Hematopoietic multipotent progenitor cell treated with erythropoietin and hydrocortisone succinate and interleukin-3 and kit ligand, for 15 days (in vitro differentiated cells): ENCODE measurements at regions not wholly inside any gene's neighbourhood (a gene's known extent, or its start where the extent isn't known, plus 50 kb on each side); places are given as distances from the start of the nearest gene placed in this dataset.

Source experiments
- DNase-seq: peaks from one replicate; pipeline ENCODE4 v3.0.0-alpha.2; 2015; ENCODE audit warnings: low spot score

DNA sequence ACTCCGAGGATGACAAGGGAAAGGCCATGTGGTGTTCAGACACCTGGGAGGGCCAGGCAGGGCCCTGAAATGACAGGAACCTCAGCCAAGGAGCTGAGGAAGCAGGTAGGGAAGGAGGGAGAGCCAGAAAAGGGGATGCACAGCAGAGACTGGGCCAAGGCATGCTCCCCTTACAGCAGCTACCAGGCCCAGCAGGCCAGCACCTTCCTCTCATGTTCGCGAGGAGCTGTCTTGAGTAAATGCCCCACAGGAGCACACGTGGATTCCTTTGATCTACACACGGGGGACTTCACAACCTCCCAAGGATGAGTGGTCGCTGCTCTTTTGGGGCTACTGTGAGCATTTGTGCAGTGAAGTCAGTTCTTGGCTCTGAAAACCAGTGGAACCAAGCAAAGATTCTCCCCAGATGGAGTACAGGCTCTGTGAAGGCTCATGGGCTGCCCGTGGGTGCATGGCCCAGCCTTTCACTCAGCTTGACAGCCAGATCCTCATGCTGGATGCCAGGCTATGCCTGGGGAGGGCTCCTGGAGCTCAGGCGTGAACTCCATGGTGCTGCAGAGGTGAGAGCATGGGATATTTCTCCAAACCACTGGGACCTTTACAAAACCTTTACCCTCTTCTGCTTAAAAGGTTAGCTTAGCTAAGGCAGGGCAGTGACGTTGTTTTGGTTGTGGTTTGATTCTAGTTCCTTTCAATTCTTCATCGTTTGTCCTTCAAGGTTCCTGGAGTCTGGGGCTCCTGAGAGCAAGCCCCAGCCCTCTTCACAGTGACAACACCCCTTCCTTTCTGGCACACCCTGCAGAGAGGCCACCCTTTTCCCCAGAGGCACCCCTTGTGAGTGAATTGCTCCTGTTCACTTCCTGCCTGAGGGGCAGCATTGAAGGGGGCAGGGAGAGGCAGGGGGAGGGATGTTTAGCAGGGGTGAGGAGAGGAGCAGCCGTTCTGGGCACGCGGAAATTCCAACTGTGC, 74.2 kb upstream of the ZPBP start:
- DNase-seq = no peak

- no peak for DNase-seq
These were observed 71.6 kb upstream of the ZPBP start for GRCh38 chr7:50164559-50165170.

- no peak for DNase-seq
These were observed 67.2 kb upstream of the ZPBP start for GRCh38 chr7:50160206-50160605.

GRCh38 chr7:50159154-50159553, 66.1 kb upstream of the ZPBP start:
- no peak for DNase-seq

DNA sequence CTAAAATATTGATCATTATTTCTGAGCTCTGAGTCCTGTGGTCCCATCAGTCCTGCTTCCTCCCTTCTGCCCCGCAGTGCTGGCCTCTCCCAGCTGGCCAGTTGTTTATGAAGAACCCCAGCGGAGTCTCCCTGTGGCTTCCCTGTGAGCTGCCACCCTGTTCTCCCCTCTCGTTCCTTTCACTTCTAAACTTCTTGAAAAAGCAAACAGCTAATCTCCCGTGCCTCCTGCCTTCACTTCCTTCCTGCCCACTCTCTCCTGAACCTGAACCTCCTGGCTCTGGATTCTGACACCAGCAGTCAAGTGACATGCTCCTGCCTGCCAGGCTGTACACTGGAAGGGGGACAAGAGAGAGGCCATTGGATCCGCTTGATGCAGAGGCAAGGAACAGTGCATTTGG, 63.7 kb upstream of the ZPBP start:
- DNase-seq = no peak

GRCh38 chr7:50156163-50156562, 63.1 kb upstream of the ZPBP start:
- DNase-seq = no peak

- DNase-seq = no peak
These were observed 62.7 kb upstream of the ZPBP start for GRCh38 chr7:50155755-50156154.

- no peak for DNase-seq
These were observed 60.9 kb upstream of the ZPBP start for GRCh38 chr7:50153995-50154394.

GRCh38 chr7:50153148-50153547, 60.1 kb upstream of the ZPBP start:
- no peak for DNase-seq

DNA sequence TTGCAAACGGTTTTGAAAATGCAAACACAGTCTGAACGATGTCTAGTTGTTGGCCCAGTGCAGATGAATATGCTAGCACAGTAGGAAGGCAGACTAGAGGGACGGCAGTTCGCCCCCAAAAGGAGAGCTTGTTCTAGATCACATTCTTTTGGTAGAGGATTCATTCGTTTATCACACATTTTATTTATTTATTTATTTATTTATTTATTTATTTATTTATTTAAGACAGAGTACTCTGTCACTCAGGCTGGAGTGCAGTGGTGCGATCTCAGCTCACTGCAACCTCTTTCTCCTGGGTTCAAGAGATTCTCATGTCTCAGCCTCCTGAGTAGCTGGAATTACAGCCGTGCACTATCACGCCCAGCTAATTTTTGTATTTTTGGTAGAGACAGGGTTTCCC, 59.4 kb upstream of the ZPBP start:
- DNase-seq = no peak

DNA sequence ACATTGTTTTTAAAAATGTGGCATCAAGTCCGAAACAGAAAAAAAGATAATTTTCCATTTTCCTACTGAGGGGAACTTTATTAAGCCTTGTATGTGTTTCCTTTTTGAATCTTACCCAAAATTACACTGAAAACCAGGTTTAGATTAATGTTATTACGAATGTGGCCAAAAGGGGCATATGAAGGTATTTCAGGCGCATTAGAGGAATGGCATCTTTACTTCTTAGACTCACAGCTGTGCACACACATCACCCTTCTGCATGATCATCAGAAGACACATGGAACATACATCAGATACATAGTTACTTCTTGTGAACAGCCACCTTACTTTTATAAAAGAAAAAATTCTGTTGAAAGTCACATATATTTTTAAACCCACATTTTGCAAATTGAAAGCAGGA, 58.6 kb upstream of the ZPBP start:
- DNase-seq = no peak

DNA sequence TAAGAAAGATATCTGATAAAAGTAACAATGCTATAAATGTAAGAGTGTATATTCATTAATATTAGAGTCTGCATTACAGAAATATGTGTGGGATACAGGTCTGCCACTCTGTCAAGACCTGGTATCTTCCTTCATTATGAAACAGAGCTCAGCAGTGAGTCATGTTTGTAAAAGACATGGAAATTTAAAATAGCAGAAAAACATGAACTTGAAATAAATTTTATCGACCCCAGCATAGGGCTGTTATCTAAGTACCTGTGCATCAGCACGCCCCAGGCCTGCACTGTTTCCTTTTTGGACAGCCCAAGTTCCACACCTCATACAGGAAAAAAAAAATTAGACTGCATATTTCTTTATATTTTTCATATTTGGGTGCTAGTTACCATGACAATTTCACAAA, 58.0 kb upstream of the ZPBP start:
- DNase-seq = no peak

GRCh38 chr7:50149369-50149768, 56.3 kb upstream of the ZPBP start:
- no peak for DNase-seq

GRCh38 chr7:50147951-50148808, 55.1 kb upstream of the ZPBP start:
- no peak for DNase-seq

DNA sequence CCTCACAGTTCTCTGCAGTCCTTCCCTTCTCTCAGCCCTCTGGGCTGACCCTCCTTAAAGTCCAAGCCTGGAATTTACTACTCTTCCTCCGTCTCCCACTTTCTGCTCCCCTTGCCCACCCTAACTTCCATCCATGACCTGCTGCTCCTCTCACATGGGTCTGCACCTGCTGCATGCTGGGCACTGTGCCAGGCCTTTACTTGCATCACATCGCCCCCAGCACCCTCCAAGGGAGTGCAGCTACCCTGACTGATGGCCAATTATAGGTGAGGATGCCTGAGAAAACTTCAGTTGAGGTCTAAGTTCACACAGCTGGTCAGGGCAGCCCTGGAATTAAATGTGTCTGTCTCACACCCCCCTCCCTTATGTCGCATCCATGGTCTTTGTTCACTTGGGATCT, 53.6 kb upstream of the ZPBP start:
- DNase-seq = no peak

DNA sequence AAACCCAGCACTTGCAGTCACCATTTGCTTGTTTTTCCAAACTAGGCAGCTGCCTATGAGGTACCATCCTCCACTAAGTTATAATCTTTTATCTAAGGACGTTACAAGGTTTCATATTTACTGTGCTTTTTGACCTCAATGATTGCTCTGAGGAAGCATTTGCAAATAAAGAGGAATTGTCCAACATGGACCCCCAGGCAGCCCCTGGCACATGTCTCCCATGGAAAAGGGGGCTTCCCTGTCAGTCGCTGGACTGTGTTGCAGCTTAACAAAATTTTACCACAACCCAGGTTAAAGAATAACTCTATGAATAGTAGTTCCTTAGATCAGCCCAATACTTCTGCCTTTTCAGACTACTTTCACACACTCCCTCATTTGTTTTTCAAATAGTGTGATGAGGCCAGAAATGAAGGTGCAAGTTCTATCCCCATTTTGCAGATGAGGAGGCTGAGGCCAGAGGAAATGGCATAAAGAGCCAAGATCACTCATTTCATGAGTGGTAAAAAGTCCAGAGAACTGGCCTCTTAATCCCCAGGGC, 52.8 kb upstream of the ZPBP start:
- DNase-seq = no peak

DNA sequence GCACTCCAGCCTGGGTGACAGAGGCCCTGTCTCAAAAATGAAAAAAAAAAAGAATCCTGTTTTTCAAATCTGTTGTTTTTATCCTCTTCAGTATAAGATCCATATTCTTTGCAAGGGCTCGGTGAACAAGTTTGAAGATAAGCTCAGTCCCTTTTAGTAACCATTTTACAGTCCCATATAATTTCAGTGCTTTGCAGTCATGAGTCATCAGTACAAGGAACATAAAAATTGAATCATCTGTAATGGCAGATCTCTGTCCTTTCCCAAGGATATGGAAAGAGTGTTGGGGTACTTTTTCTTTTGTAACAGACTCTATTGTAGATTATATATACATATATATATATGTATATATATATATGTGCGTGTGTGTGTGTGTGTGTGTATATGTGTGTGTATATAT, 52.2 kb upstream of the ZPBP start:
- no peak for DNase-seq
